RWPE1 (cell line): ENCODE measurements at regions not wholly inside any gene's neighbourhood (a gene's known extent, or its start where the extent isn't known, plus 50 kb on each side); places are given as distances from the start of the nearest gene placed in this dataset.

ENCODE experiments used
- CTCF ChIA-PET: fragments of 350-600 bp; sonication (Branson Sonifier 250); formaldehyde crosslinking; extraction: SDS; loops from one replicate; lab custom pipeline; 2021; lab: Yijun Ruan, JAX
- POLR2A ChIA-PET: fragments of 400-600 bp; formaldehyde crosslinking; extraction: SDS; loops from one replicate; lab custom pipeline; 2020; ENCODE audit warnings: antibody characterized with exemption; ENCODE audit not compliant: low non-redundant PET; lab: Yijun Ruan, JAX
- DNase-seq: peaks from one replicate; pipeline ENCODE4 v3.0.0; 2012; ENCODE audit warnings: low spot score
- H3K27ac ChIP-seq: fragments of 450-650 bp; 2 replicates; pipeline ENCODE4 v1.5.1; 2017
- TF ChIP-seq, protein P1 (sequence below): fragments of 450-650 bp; conservative IDR thresholded peaks from 2 replicates; pipeline ENCODE4 v1.5.1; 2017; ENCODE audit warnings: low read depth, mild to moderate bottlenecking

DNA sequence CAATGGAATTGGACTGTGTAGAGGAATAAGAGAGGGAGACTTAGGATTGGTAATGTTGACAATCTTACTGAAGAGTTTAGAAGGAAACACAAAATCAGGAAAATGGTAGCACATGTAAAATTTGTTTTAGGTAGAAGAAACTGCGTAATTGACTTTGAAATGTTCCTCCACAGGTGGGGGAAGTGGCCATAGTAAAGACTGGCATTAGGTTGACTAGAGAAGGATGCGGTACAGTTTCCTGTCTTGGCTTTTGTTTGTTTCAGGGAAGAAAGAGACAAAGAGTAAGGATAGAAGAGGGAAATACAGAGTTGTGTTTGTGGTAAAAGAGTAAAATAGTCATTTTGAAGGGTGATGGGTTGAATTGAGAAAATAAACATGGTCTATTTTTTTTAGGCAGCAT lies 253.6 kb upstream of the ZNF717 start:
- TF ChIP-seq, protein P1, sequence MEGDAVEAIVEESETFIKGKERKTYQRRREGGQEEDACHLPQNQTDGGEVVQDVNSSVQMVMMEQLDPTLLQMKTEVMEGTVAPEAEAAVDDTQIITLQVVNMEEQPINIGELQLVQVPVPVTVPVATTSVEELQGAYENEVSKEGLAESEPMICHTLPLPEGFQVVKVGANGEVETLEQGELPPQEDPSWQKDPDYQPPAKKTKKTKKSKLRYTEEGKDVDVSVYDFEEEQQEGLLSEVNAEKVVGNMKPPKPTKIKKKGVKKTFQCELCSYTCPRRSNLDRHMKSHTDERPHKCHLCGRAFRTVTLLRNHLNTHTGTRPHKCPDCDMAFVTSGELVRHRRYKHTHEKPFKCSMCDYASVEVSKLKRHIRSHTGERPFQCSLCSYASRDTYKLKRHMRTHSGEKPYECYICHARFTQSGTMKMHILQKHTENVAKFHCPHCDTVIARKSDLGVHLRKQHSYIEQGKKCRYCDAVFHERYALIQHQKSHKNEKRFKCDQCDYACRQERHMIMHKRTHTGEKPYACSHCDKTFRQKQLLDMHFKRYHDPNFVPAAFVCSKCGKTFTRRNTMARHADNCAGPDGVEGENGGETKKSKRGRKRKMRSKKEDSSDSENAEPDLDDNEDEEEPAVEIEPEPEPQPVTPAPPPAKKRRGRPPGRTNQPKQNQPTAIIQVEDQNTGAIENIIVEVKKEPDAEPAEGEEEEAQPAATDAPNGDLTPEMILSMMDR: no peak
- no peak for DNase-seq
- POLR2A ChIA-PET: no interaction called here
- CTCF ChIA-PET: no interaction called here
- H3K27ac ChIP-seq: no peak overlapping the region

DNA sequence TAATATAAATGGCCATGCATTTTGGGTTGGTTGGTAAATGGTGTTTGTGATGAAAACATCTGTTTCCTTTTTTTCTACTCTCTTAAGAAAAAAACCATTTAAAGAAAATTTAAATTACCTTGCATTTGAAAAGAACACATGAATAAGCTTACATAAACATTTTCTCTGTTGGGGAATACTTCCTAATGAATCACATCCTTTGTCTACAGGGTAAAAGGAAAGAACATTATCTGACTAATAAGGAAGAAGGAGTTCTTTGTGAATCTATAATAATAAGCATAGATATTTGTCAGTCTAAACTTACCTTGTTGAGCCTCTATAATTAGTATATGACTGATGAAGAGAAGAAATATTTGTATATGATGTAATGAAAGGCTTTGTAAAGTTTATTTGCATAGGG lies 254.1 kb upstream of the ZNF717 start:
- DNase-seq: peak; percentile 27
- TF ChIP-seq, protein P1: no peak
- ChIA-PET POLR2A (no interaction called here), CTCF (no interaction called here)
- H3K27ac ChIP-seq: no peak overlapping the region

DNA sequence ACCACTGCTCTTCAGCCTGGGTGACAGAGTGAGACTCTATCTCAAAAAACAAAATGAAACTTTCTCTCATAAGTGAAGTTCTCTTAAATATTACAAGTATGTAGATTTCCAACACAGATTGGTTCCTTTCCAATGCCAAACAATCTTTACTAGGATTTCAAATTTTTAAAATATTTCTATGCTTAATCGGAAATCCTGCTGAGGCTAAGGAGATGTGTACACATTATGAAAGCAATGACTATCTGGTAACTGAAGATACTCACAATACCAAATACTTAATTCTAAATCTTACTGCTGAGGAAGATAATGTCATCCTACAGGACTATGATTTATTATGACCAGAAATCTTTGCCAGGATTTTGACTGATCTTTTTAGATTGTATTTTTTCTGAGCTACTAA lies 255.6 kb upstream of the ZNF717 start:
- POLR2A ChIA-PET: no interaction called here
- H3K27ac ChIP-seq: no peak overlapping the region
- DNase-seq: no peak
- TF ChIP-seq, protein P1: no peak
- CTCF ChIA-PET: no interaction called here

DNA sequence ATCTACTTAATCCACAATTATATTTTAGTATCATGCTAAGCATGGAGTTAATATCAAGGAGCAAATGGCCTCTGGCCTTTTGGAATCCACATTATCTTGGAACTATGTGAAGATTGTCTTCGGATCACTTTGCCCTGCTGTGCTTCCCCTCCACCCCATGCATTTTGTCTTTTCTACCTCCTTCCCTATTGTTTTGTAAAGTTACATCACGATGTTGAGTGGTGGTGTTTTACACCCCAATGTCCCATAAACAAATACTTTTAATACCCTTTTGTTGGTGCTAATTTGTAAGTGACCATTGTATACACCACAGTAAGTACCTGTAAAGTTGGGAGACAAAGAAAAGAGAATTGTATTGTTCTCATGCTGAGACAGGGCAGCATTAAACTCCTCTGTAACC lies 258.4 kb upstream of the ZNF717 start:
- ChIA-PET CTCF (interaction anchor here (0.5 to 0.6 kb wide), 2 partner anchors 21 to 1894 kb away, joined by 3 to 5 read pairs; no protein-coding TSS in a partner anchor), POLR2A (no interaction called here)
- TF ChIP-seq, protein P1: no peak
- H3K27ac ChIP-seq: no peak overlapping the region
- DNase-seq: no peak

DNA sequence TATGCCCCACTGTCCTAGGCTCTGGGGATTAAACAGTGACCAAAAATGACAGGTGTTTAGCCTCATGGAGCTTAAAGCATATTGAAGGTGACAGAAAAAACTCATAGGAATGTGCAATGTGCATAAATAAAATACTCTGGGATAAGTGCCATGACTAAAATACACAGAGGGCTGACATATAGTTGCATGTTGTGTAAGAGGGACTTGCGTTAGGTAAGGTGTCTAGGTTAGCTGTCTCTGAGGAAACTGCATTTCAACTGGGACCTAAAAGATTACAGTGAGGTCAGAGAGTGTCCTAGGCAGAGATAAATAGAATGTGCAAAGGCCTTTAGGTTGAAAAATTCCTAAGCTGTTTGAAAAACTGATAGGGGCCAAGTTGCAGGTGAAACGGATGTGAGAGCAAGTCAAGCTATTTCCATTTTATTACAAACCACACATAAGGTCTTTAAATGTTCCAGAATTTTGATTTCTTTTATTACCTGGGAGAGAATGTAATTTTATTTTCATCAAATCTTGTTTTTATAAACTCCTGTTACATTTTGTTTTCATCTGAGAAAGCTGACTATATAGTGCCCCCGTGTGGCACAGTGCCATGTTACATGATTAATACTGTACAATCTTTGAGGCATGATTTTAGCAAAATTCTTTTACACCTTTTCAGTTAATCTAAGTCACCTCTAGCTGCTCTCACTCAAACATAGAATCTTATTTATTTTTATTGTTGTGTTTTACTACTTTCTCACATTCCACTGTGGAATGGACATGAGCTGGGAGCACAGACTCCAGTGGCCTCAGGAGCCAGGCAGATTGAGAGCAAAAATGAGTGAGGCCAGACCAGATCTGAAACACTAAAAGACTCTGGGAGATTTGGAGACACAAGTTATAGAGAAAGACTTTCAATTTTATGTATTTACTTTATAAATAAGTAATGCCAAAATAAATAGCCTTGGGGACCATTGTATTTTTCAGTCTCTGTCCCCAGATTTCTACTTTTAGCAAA lies 259.6 kb upstream of the ZNF717 start:
- POLR2A ChIA-PET: no interaction called here
- H3K27ac ChIP-seq: no peak overlapping the region
- TF ChIP-seq, protein P1: peak; percentile 58
- CTCF ChIA-PET: interaction anchor here (0.5 to 1.3 kb wide), 4 partner anchors 10 to 264 kb away, joined by 3 to 7 read pairs (median 4); no protein-coding TSS in a partner anchor
- no peak for DNase-seq

DNA sequence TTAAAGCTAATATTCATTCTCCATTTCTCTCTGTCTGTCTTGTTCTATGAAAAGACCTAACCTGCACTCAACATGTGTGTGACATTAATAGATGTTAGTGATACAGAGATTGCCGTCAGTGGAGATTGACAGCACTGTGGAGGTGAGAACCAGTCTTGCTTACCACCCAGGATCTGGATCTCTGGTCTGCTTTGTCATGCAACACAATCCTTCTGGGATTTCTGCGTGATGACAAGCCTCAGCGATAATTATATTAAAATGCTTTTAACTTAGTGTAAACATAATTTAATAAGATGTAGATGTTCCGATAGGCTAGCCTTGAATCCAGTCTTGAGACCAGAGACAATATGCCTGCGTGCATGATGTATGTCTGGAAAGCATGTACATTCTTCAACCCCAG lies 262.0 kb upstream of the ZNF717 start:
- H3K27ac ChIP-seq: no peak overlapping the region
- no peak for DNase-seq
- CTCF ChIA-PET: no interaction called here
- POLR2A ChIA-PET: no interaction called here
- TF ChIP-seq, protein P1: no peak
